Panc1 (cell line): ENCODE measurements at regions not wholly inside any gene's neighbourhood (a gene's known extent, or its start where the extent isn't known, plus 50 kb on each side); places are given as distances from the start of the nearest gene placed in this dataset.

Source experiments
- POLR2AphosphoS5 ChIP-seq: IDR thresholded peaks from 2 replicates; pipeline ENCODE4 v1.6.1; 2012; ENCODE audit warnings: mild to moderate bottlenecking, low read depth, low read length, moderate library complexity
- TF ChIP-seq, protein P1 (sequence below): fragments of 450-650 bp; IDR thresholded peaks from 2 replicates; pipeline ENCODE4 v1.5.1; 2017; ENCODE audit warnings: mild to moderate bottlenecking
- TF ChIP-seq, protein P2 (sequence below), 2 experiments: IDR thresholded peaks; 2 replicates each; pipeline ENCODE4 v1.6.1; 2011 to 2012; ENCODE audit warnings: low read depth in 2 of 2, control low read depth in 1 of 2, low read length in 1 of 2, mild to moderate bottlenecking in 1 of 2, moderate library complexity in 1 of 2; ENCODE audit not compliant: insufficient read depth in 1 of 2

- no peak for TF ChIP-seq POLR2AphosphoS5
- TF ChIP-seq, protein P1, sequence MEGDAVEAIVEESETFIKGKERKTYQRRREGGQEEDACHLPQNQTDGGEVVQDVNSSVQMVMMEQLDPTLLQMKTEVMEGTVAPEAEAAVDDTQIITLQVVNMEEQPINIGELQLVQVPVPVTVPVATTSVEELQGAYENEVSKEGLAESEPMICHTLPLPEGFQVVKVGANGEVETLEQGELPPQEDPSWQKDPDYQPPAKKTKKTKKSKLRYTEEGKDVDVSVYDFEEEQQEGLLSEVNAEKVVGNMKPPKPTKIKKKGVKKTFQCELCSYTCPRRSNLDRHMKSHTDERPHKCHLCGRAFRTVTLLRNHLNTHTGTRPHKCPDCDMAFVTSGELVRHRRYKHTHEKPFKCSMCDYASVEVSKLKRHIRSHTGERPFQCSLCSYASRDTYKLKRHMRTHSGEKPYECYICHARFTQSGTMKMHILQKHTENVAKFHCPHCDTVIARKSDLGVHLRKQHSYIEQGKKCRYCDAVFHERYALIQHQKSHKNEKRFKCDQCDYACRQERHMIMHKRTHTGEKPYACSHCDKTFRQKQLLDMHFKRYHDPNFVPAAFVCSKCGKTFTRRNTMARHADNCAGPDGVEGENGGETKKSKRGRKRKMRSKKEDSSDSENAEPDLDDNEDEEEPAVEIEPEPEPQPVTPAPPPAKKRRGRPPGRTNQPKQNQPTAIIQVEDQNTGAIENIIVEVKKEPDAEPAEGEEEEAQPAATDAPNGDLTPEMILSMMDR = no peak
- TF ChIP-seq, protein P2, sequence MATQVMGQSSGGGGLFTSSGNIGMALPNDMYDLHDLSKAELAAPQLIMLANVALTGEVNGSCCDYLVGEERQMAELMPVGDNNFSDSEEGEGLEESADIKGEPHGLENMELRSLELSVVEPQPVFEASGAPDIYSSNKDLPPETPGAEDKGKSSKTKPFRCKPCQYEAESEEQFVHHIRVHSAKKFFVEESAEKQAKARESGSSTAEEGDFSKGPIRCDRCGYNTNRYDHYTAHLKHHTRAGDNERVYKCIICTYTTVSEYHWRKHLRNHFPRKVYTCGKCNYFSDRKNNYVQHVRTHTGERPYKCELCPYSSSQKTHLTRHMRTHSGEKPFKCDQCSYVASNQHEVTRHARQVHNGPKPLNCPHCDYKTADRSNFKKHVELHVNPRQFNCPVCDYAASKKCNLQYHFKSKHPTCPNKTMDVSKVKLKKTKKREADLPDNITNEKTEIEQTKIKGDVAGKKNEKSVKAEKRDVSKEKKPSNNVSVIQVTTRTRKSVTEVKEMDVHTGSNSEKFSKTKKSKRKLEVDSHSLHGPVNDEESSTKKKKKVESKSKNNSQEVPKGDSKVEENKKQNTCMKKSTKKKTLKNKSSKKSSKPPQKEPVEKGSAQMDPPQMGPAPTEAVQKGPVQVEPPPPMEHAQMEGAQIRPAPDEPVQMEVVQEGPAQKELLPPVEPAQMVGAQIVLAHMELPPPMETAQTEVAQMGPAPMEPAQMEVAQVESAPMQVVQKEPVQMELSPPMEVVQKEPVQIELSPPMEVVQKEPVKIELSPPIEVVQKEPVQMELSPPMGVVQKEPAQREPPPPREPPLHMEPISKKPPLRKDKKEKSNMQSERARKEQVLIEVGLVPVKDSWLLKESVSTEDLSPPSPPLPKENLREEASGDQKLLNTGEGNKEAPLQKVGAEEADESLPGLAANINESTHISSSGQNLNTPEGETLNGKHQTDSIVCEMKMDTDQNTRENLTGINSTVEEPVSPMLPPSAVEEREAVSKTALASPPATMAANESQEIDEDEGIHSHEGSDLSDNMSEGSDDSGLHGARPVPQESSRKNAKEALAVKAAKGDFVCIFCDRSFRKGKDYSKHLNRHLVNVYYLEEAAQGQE (IDR thresholded peaks at IDR 0.05; ENCODE audit: insufficient read depth in 1 of 2, low read depth in 2 of 2, low read length in 1 of 2) = no peak
These were observed 117.2 kb downstream of the HNMT start for GRCh38 chr2:138081225-138082073.
